ENCODE measurements at regions not wholly inside any gene's neighbourhood (a gene's known extent, or its start where the extent isn't known, plus 50 kb on each side); places are given as distances from the start of the nearest gene placed in this dataset.

DNA sequence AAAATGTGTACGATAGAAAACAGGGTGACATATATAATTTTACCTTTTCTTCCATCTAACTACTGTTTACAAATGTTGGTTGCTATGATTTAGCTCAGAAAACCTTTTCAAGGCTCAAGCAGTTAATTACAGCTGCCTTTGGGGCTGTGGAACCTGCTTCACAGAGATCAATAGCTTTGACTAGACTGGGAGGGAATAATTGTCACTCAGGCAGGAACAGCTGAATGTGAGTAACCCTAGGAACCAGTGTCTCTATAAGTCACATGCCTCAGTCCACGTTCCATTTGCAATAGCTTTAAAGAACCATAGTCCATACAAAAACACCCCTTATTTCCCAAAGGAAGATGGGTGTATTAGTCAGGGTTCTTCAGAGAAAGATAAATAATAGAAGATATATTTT, 306.8 kb upstream of the ERCC4 start:
- TF ChIP-seq EZH2phosphoT487 (IDR thresholded peaks at IDR 0.05; ENCODE audit: borderline replicate concordance, low read depth, low read length), result no peak
- TF ChIP-seq, protein P1, sequence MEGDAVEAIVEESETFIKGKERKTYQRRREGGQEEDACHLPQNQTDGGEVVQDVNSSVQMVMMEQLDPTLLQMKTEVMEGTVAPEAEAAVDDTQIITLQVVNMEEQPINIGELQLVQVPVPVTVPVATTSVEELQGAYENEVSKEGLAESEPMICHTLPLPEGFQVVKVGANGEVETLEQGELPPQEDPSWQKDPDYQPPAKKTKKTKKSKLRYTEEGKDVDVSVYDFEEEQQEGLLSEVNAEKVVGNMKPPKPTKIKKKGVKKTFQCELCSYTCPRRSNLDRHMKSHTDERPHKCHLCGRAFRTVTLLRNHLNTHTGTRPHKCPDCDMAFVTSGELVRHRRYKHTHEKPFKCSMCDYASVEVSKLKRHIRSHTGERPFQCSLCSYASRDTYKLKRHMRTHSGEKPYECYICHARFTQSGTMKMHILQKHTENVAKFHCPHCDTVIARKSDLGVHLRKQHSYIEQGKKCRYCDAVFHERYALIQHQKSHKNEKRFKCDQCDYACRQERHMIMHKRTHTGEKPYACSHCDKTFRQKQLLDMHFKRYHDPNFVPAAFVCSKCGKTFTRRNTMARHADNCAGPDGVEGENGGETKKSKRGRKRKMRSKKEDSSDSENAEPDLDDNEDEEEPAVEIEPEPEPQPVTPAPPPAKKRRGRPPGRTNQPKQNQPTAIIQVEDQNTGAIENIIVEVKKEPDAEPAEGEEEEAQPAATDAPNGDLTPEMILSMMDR (conservative IDR thresholded peaks at IDR 0.05; ENCODE audit: low read length), result no peak
- intact Hi-C loops (cut with micrococcal nuclease; ENCODE audit: unreplicated experiment), result no loop called here
- Histone ChIP-seq H3K27ac (ENCODE audit: low read depth, low read length, poor library complexity, severe bottlenecking) (no peak overlapping the region), H3K9me2 (ENCODE audit: insufficient read depth, low read length) (no peaks in the 10 kb centered on the region), H3K4me1 (ENCODE audit: insufficient read depth, low read length, poor library complexity, severe bottlenecking) (no peaks in the 10 kb centered on the region), H3K9me3 (ENCODE audit: low read length) (no peaks in the 10 kb centered on the region), H3K36me3 (ENCODE audit: insufficient read depth, low read length) (no peaks in the 10 kb centered on the region), H3K79me2 (ENCODE audit: insufficient read depth, low read depth, low read length) (no peaks in the 10 kb centered on the region), H3K4me3 (ENCODE audit: low read depth, low read length, poor library complexity, severe bottlenecking) (no peak overlapping the region), H4K20me1 (ENCODE audit: insufficient read depth, low read length) (no peaks in the 10 kb centered on the region), H3K4me2 (ENCODE audit: low read length) (no peak overlapping the region), H2AFZ (ENCODE audit: low read length) (no peak overlapping the region)
- ChIA-PET POLR2A (no interaction called here), CTCF (ENCODE audit: unreplicated experiment) (no interaction called here)
- BruUV-seq (replicated peaks), result no TSS peak
- no peak for DNase-seq (ENCODE audit: low spot score)

DNA sequence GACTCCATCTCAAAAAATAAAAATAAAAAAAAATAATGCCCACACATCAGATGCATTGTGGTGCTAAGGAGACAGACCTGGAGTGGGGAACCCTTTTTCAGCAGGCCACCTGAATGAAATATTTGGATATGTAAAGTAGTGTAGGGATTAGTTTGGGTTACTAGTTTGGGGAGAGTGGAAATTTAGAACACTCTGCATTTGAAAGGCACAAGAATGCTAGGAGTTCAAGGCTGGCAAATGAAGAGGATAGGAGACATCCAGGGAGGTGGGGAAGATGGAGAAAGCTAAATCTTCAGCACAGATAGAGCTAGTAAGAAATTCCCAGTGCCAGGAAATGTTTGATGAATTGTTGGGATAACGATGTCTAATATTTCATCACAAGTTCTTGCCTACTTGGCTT, 298.3 kb upstream of the ERCC4 start:
- Histone ChIP-seq H3K4me3 (ENCODE audit: low read depth, low read length, poor library complexity, severe bottlenecking) (no peak overlapping the region), H3K79me2 (ENCODE audit: insufficient read depth, low read depth, low read length) (no peaks in the 10 kb centered on the region), H3K4me1 (ENCODE audit: insufficient read depth, low read length, poor library complexity, severe bottlenecking) (no peaks in the 10 kb centered on the region), H3K4me2 (ENCODE audit: low read length) (no peak overlapping the region), H2AFZ (ENCODE audit: low read length) (no peak overlapping the region), H4K20me1 (ENCODE audit: insufficient read depth, low read length) (no peaks in the 10 kb centered on the region), H3K27ac (ENCODE audit: low read depth, low read length, poor library complexity, severe bottlenecking) (no peak overlapping the region), H3K36me3 (ENCODE audit: insufficient read depth, low read length) (no peaks in the 10 kb centered on the region), H3K9me3 (ENCODE audit: low read length) (no peaks in the 10 kb centered on the region), H3K9me2 (ENCODE audit: insufficient read depth, low read length) (no peaks in the 10 kb centered on the region)
- TF ChIP-seq, protein P1 (conservative IDR thresholded peaks at IDR 0.05; ENCODE audit: low read length), result no peak
- TF ChIP-seq EZH2phosphoT487 (IDR thresholded peaks at IDR 0.05; ENCODE audit: borderline replicate concordance, low read depth, low read length), result no peak
- no peak for DNase-seq (ENCODE audit: low spot score)
- ChIA-PET POLR2A (no interaction called here), CTCF (ENCODE audit: unreplicated experiment) (no interaction called here)
- intact Hi-C loops (cut with micrococcal nuclease; ENCODE audit: unreplicated experiment), result no loop called here
- BruUV-seq (replicated peaks), result no TSS peak

DNA sequence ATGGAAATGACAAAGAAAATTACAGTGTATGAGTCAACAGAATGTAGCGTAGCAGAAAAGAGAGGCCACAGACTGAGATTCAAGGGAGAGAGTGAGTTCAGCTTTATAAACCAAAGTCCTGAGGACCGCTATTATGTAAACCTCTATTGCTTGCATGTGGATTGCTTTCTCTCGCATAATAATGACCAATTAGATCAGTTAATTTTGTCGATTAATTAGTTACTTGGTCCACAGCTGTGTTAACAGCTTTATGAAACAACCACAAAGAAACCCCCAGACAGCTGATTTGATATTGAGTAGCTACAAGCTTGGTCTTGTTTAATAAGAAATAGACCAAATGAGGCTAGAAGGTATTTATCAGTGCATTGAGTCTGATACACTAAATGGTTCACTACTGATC, 291.8 kb upstream of the ERCC4 start:
- intact Hi-C loops (cut with micrococcal nuclease; ENCODE audit: unreplicated experiment), result no loop called here
- TF ChIP-seq, protein P1 (conservative IDR thresholded peaks at IDR 0.05; ENCODE audit: low read length), result no peak
- TF ChIP-seq EZH2phosphoT487 (IDR thresholded peaks at IDR 0.05; ENCODE audit: borderline replicate concordance, low read depth, low read length), result no peak
- no peaks in the 10 kb centered on the region for H3K9me2 ChIP-seq (ENCODE audit: insufficient read depth, low read length)
- H3K36me3 ChIP-seq (ENCODE audit: insufficient read depth, low read length), result no peaks in the 10 kb centered on the region
- H4K20me1 ChIP-seq (ENCODE audit: insufficient read depth, low read length), result no peaks in the 10 kb centered on the region
- H3K79me2 ChIP-seq (ENCODE audit: insufficient read depth, low read depth, low read length), result no peaks in the 10 kb centered on the region
- H3K27ac ChIP-seq (ENCODE audit: low read depth, low read length, poor library complexity, severe bottlenecking), result no peak overlapping the region
- POLR2A ChIA-PET, result interaction anchor here (0.7 kb wide), 1 partner anchor 1159 kb away, joined by 3 read pairs; no protein-coding TSS in a partner anchor
- H3K4me2 ChIP-seq (ENCODE audit: low read length), result no peak overlapping the region
- no peaks in the 10 kb centered on the region for H3K4me1 ChIP-seq (ENCODE audit: insufficient read depth, low read length, poor library complexity, severe bottlenecking)
- no peak overlapping the region for H2AFZ ChIP-seq (ENCODE audit: low read length)
- no TSS peak for BruUV-seq (replicated peaks)
- no peak overlapping the region for H3K4me3 ChIP-seq (ENCODE audit: low read depth, low read length, poor library complexity, severe bottlenecking)
- no peaks in the 10 kb centered on the region for H3K9me3 ChIP-seq (ENCODE audit: low read length)
- DNase-seq (ENCODE audit: low spot score), result no peak
- CTCF ChIA-PET (ENCODE audit: unreplicated experiment), result no interaction called here

Measured in OCI-LY7 (cell line).